HepG2 (cell line): ENCODE measurements at regions not wholly inside any gene's neighbourhood (a gene's known extent, or its start where the extent isn't known, plus 50 kb on each side); places are given as distances from the start of the nearest gene placed in this dataset.

Source experiments
- BCLAF1 ChIP-seq: fragments of 450-650 bp; IDR thresholded peaks from 2 replicates; pipeline ENCODE4 v1.6.1; 2017; ENCODE audit warnings: mild to moderate bottlenecking
- CTCF ChIP-seq: sonication (generic); formaldehyde crosslinking; IDR thresholded peaks from 2 replicates; pipeline ENCODE4 v1.5.0; 2020; ENCODE audit warnings: mild to moderate bottlenecking, missing genetic modification reagents, moderate library complexity
- FOXM1 ChIP-seq: sonication (generic); formaldehyde crosslinking; IDR thresholded peaks from 2 replicates; pipeline ENCODE4 v1.5.0; 2020; ENCODE audit warnings: missing genetic modification reagents
- KDM5B ChIP-seq: sonication (generic); formaldehyde crosslinking; IDR thresholded peaks from 2 replicates; pipeline ENCODE4 v1.4.0; 2020; ENCODE audit warnings: missing genetic modification reagents, mild to moderate bottlenecking, borderline replicate concordance
- ZBTB7A ChIP-seq: sonication (generic); formaldehyde crosslinking; IDR thresholded peaks from 2 replicates; pipeline ENCODE4 v1.8.0; 2022; ENCODE audit warnings: mild to moderate bottlenecking, missing genetic modification reagents
- TF ChIP-seq, protein P1 (sequence below): sonication (generic); formaldehyde crosslinking; IDR thresholded peaks from 2 replicates; pipeline ENCODE4 v1.4.0; 2020; ENCODE audit warnings: missing genetic modification reagents
- TF ChIP-seq, protein P2 (sequence below): sonication (generic); formaldehyde crosslinking; IDR thresholded peaks from 2 replicates; pipeline ENCODE4 v1.4.0; 2020; ENCODE audit warnings: mild to moderate bottlenecking, missing genetic modification reagents

DNA sequence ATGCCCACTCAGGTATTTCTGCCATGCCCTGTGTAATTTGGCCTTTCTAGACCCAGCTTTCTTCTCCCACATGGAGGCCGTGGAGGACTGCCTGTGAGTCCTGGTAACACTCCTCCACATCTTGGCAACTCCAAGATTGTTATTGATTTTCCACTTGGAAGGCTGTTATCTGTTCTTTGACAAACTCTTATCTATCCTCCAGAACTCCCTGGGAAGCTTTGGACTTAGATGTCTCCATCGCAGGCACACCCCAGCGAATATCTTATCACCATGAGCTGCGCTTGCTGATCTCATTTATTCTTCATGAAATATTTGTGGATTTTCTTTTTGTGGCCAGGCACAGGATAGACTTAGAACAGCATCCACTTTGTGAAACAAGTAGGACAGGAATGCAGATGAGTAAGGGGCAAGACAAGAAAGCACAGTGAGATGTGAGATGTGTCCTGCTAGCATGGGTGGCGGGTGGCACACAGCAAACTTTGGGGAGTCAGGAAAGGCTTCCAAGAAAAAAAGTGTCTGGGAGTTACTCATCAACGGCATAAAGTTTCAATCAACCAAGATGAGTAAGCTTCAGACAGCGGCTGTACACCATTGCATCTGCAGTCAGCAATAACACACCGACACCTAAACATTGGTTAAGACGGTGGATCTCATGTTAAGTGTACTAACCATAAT, 84.5 kb upstream of the IRS2 start:
- no peak for TF ChIP-seq FOXM1 (CRISPR knock-in tag)
- no peak for TF ChIP-seq CTCF (CRISPR knock-in tag)
- no peak for TF ChIP-seq ZBTB7A (CRISPR knock-in tag)
- TF ChIP-seq, protein P1, sequence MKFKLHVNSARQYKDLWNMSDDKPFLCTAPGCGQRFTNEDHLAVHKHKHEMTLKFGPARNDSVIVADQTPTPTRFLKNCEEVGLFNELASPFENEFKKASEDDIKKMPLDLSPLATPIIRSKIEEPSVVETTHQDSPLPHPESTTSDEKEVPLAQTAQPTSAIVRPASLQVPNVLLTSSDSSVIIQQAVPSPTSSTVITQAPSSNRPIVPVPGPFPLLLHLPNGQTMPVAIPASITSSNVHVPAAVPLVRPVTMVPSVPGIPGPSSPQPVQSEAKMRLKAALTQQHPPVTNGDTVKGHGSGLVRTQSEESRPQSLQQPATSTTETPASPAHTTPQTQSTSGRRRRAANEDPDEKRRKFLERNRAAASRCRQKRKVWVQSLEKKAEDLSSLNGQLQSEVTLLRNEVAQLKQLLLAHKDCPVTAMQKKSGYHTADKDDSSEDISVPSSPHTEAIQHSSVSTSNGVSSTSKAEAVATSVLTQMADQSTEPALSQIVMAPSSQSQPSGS (CRISPR knock-in tag), result no peak
- TF ChIP-seq, protein P2, sequence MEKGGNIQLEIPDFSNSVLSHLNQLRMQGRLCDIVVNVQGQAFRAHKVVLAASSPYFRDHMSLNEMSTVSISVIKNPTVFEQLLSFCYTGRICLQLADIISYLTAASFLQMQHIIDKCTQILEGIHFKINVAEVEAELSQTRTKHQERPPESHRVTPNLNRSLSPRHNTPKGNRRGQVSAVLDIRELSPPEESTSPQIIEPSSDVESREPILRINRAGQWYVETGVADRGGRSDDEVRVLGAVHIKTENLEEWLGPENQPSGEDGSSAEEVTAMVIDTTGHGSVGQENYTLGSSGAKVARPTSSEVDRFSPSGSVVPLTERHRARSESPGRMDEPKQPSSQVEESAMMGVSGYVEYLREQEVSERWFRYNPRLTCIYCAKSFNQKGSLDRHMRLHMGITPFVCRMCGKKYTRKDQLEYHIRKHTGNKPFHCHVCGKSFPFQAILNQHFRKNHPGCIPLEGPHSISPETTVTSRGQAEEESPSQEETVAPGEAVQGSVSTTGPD (CRISPR knock-in tag), result no peak
- TF ChIP-seq KDM5B, result no peak
- no peak for TF ChIP-seq BCLAF1
